ENCODE measurements at regions not wholly inside any gene's neighbourhood (a gene's known extent, or its start where the extent isn't known, plus 50 kb on each side); places are given as distances from the start of the nearest gene placed in this dataset.

DNA sequence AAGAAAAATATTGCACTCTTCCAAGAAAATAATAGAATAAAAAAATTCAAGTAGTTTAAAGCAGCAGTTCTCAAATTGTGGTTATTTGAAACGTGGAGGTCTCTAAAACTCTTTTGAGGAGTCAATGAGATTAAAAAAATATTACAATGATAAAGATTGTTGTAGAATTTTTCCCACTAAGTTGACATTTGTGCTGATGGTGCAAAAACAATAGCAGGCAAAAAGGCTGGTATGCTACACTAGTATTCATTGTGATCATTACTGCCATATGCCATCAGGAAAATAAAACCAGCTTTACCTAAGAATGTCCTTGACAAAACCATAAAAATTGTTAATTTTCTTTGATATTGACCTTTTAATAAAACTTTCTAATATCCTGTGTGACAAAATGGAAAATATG is 505.2 kb upstream of the ANO5 start:
- no peak for TF ChIP-seq CTCF (conservative IDR thresholded peaks at IDR 0.05 in 1 of 2, IDR thresholded peaks at IDR 0.05 in 1 of 2; ENCODE audit: low read depth in 1 of 2, low read length in 2 of 2)
- no peak for TF ChIP-seq EZH2 (IDR thresholded peaks at IDR 0.05; ENCODE audit: low read length, missing control alignments)
